ENCODE measurements at regions not wholly inside any gene's neighbourhood (a gene's known extent, or its start where the extent isn't known, plus 50 kb on each side); places are given as distances from the start of the nearest gene placed in this dataset.

DNA sequence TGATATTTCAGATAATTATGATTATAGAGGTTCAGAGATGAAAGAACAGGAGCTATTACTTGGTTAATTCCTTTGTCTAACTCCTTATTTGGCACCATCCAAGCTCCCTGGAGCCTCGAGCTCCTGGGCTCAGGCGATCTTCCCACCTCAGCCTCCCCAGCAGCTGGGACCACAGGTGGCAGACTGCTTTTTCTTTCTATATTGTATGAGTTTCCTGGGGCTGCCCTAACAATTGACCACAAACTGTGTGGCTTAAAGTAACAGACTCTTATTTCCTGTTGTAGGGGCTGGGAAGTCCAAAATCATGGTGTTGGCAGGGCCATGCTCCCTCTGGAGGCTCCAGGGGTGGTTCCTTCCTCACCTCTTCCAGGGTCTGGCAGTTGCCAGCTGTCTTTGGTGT lies 163.3 kb upstream of the ADCY1 start:
- Histone ChIP-seq H3K27ac (ENCODE audit: low read depth, low read length) (no peak overlapping the region), H3K9me3 (ENCODE audit: low read depth, low read length) (no peaks in the 10 kb centered on the region), H3K4me2 (ENCODE audit: insufficient read depth, low read length) (no peak overlapping the region), H3K36me3 (ENCODE audit: insufficient read depth, low read length) (no peaks in the 10 kb centered on the region), H3K27me3 (ENCODE audit: insufficient read depth, low read length) (no peaks in the 10 kb centered on the region), H3K4me1 (ENCODE audit: insufficient read depth, low read length) (no peaks in the 10 kb centered on the region), H3K79me2 (ENCODE audit: insufficient read depth, low read length) (no peaks in the 10 kb centered on the region), H3K4me3 (ENCODE audit: insufficient read depth, low read length) (no peak overlapping the region), H2AFZ (ENCODE audit: low read length) (no peak overlapping the region), H4K20me1 (ENCODE audit: insufficient read depth, low read length) (no peaks in the 10 kb centered on the region)
- no peak for DNase-seq (ENCODE audit: insufficient read length, low spot score, missing footprints)
- no peak for TF ChIP-seq CTCF (IDR thresholded peaks at IDR 0.05; ENCODE audit: extremely low read depth, low read depth, low read length)

DNA sequence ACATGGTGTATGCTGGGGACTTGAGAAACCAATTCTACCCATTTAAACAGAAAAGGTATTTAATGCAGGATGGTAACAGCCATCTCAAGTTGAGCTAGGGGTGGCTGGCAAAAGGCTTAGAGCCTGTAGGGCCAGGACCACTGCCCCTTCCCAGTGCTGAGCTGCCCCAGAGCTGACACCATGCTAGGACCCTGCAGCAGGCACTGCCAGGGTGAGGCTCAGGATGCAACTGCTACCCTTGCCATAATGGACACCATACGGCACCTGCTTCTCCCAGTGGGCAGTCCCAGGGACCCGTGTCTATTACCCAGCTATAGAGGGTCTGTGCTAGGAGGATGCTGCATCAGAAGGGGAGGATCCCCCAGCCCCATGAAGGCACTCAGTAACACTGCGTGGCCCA lies 160.7 kb upstream of the ADCY1 start:
- no peak overlapping the region for H3K4me2 ChIP-seq (ENCODE audit: insufficient read depth, low read length)
- H3K9me3 ChIP-seq (ENCODE audit: low read depth, low read length), result no peaks in the 10 kb centered on the region
- TF ChIP-seq CTCF (IDR thresholded peaks at IDR 0.05; ENCODE audit: extremely low read depth, low read depth, low read length), result no peak
- H4K20me1 ChIP-seq (ENCODE audit: insufficient read depth, low read length), result no peaks in the 10 kb centered on the region
- peaks cover 7% of the 10 kb centered on the region for H3K27me3 ChIP-seq (ENCODE audit: insufficient read depth, low read length)
- no peak overlapping the region for H2AFZ ChIP-seq (ENCODE audit: low read length)
- no peak overlapping the region for H3K4me3 ChIP-seq (ENCODE audit: insufficient read depth, low read length)
- H3K4me1 ChIP-seq (ENCODE audit: insufficient read depth, low read length), result no peaks in the 10 kb centered on the region
- no peaks in the 10 kb centered on the region for H3K36me3 ChIP-seq (ENCODE audit: insufficient read depth, low read length)
- no peak overlapping the region for H3K27ac ChIP-seq (ENCODE audit: low read depth, low read length)
- no peak for DNase-seq (ENCODE audit: insufficient read length, low spot score, missing footprints)
- H3K79me2 ChIP-seq (ENCODE audit: insufficient read depth, low read length), result no peaks in the 10 kb centered on the region

DNA sequence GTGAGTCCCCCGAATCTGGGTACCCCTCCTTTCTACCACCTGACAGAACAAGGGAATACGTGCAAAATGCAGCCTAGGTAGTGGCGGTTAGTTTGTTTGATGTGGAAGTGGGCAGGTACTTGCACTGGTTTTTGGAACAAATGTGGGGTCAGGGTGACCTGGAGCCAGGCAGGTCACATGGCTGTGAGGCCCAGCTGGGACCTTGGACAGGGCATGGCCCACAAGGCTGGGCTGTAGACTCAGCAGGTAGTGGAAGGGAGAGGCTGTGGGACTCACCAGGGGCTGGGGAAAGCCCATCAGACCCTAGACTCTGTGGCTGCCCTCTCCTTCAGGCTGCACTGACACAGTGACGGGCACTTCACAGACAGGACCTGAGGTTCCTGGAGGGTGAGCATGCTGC lies 159.9 kb upstream of the ADCY1 start:
- Histone ChIP-seq H3K4me2 (ENCODE audit: insufficient read depth, low read length) (no peak overlapping the region), H3K27ac (ENCODE audit: low read depth, low read length) (no peak overlapping the region), H2AFZ (ENCODE audit: low read length) (no peak overlapping the region), H3K4me3 (ENCODE audit: insufficient read depth, low read length) (no peak overlapping the region), H3K27me3 (ENCODE audit: insufficient read depth, low read length) (peaks cover 7% of the 10 kb centered on the region), H3K36me3 (ENCODE audit: insufficient read depth, low read length) (no peaks in the 10 kb centered on the region), H3K9me3 (ENCODE audit: low read depth, low read length) (no peaks in the 10 kb centered on the region), H3K4me1 (ENCODE audit: insufficient read depth, low read length) (no peaks in the 10 kb centered on the region), H4K20me1 (ENCODE audit: insufficient read depth, low read length) (no peaks in the 10 kb centered on the region), H3K79me2 (ENCODE audit: insufficient read depth, low read length) (no peaks in the 10 kb centered on the region)
- no peak for DNase-seq (ENCODE audit: insufficient read length, low spot score, missing footprints)
- TF ChIP-seq CTCF (IDR thresholded peaks at IDR 0.05; ENCODE audit: extremely low read depth, low read depth, low read length), result no peak

GRCh38 chr7:45415265-45415664 lies 158.9 kb upstream of the ADCY1 start:
- H3K4me3 ChIP-seq (ENCODE audit: insufficient read depth, low read length), result no peak overlapping the region
- H3K4me1 ChIP-seq (ENCODE audit: insufficient read depth, low read length), result no peaks in the 10 kb centered on the region
- no peaks in the 10 kb centered on the region for H3K9me3 ChIP-seq (ENCODE audit: low read depth, low read length)
- no peak for TF ChIP-seq CTCF (IDR thresholded peaks at IDR 0.05; ENCODE audit: extremely low read depth, low read depth, low read length)
- H3K27ac ChIP-seq (ENCODE audit: low read depth, low read length), result no peak overlapping the region
- peaks cover 7% of the 10 kb centered on the region for H3K27me3 ChIP-seq (ENCODE audit: insufficient read depth, low read length)
- peak; percentile 9 for DNase-seq (ENCODE audit: insufficient read length, low spot score, missing footprints)
- no peak overlapping the region for H3K4me2 ChIP-seq (ENCODE audit: insufficient read depth, low read length)
- H4K20me1 ChIP-seq (ENCODE audit: insufficient read depth, low read length), result no peaks in the 10 kb centered on the region
- no peak overlapping the region for H2AFZ ChIP-seq (ENCODE audit: low read length)
- H3K79me2 ChIP-seq (ENCODE audit: insufficient read depth, low read length), result no peaks in the 10 kb centered on the region
- no peaks in the 10 kb centered on the region for H3K36me3 ChIP-seq (ENCODE audit: insufficient read depth, low read length)
